MCF 10A (cell line): ENCODE measurements at regions not wholly inside any gene's neighbourhood (a gene's known extent, or its start where the extent isn't known, plus 50 kb on each side); places are given as distances from the start of the nearest gene placed in this dataset.

Experiments used
- BruUV-seq: library from RNA; stranded (reverse); fragments of 400-500 nt; replicated peaks from 2 replicates; lab custom pipeline; 2021; lab: Mats Ljungman, UMichigan
- CTCF ChIA-PET: fragments of 300-600 bp; sonication (Branson Sonifier 250); formaldehyde crosslinking; extraction: SDS; loops from one replicate; lab custom pipeline; 2021; ENCODE audit warnings: antibody characterized with exemption, inconsistent platforms; lab: Yijun Ruan, JAX
- POLR2A ChIA-PET: fragments of 300-600, 350-650 bp; sonication (Branson Sonifier 250); formaldehyde crosslinking; extraction: SDS; loops from one replicate; lab custom pipeline; 2020; ENCODE audit warnings: antibody characterized with exemption, inconsistent platforms; lab: Yijun Ruan, JAX
- DNase-seq: peaks from one replicate; pipeline ENCODE4 v3.0.0-alpha.2; 2018; ENCODE audit not compliant: unreplicated experiment
- H3K27ac Mint-ChIP-seq: one replicate; pipeline ENCODE4 v1.8.0; 2022; ENCODE audit warnings: mild to moderate bottlenecking, low read depth, mixed read lengths; ENCODE audit not compliant: unreplicated experiment
- H3K27me3 Mint-ChIP-seq: one replicate; pipeline ENCODE4 v1.8.0; 2022; ENCODE audit warnings: mixed read lengths; ENCODE audit not compliant: insufficient read depth, unreplicated experiment
- H3K36me3 Mint-ChIP-seq: one replicate; pipeline ENCODE4 v1.8.0; 2022; ENCODE audit warnings: mild to moderate bottlenecking, moderate library complexity, mixed read lengths; ENCODE audit not compliant: insufficient read depth, unreplicated experiment
- H3K4me1 Mint-ChIP-seq: one replicate; pipeline ENCODE4 v1.8.0; 2022; ENCODE audit warnings: mixed read lengths; ENCODE audit not compliant: insufficient read depth, unreplicated experiment
- H3K4me3 Mint-ChIP-seq: one replicate; pipeline ENCODE4 v1.8.0; 2022; ENCODE audit warnings: mild to moderate bottlenecking, moderate library complexity, mixed read lengths; ENCODE audit not compliant: unreplicated experiment
- H3K9me3 Mint-ChIP-seq: one replicate; pipeline ENCODE4 v1.8.0; 2022; ENCODE audit warnings: mixed read lengths; ENCODE audit not compliant: unreplicated experiment
- CTCF ChIP-seq: fragments of 200-600 bp; IDR thresholded peaks from one replicate; pipeline ENCODE4 v1.8.0; 2022; ENCODE audit warnings: antibody characterized with exemption, mild to moderate bottlenecking; ENCODE audit not compliant: unreplicated experiment
- intact Hi-C: fragments of 100-400 bp; cut with micrococcal nuclease; formaldehyde crosslinking; loops from 2 replicates; pipeline ENCODE4 v1.14.1; 2022

DNA sequence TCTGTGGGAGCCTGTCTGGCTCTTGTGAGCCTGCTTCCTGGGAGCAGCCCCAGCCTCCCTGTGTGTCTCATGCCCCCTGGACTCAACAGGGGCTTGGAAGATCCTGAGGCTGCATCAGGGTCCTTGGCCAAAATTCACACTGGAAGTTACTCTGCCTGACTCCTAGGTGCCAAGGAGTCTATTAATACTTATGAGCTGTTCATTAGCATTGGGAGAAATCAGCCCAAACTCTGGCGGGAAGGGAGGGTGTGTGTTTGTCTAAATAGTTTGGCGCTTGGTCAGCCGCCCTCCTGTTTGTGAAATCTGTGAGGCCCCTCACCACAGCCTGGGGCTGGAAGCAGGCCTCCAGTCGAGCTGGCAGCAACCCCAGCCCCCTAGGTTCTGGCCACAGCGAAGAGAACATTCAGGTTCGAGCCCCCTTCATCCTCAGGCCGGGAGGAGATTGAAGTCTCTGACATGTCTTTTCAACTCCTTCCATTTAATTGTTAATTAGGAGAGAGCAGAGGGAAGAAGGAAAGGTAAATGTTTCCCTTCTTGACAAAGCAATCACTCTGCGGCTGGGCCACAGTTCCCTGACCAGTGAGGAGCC, 82.1 kb upstream of the F3 start:
- Mint-ChIP-seq H3K36me3 (no peaks in the 10 kb centered on the region), H3K9me3 (no peaks in the 10 kb centered on the region), H3K27me3 (no peaks in the 10 kb centered on the region), H3K4me3 (no peak overlapping the region), H3K27ac (peak overlapping the region; percentile 86), H3K4me1 (peaks cover 51% of the 10 kb centered on the region)
- CTCF ChIA-PET, result interaction anchor here (0.6 to 1.8 kb wide), 6 partner anchors 12 to 178 kb away, joined by 3 to 5 read pairs (median 4); no protein-coding TSS in a partner anchor
- POLR2A ChIA-PET, result interaction anchor here (1.0 to 2.9 kb wide), 9 partner anchors 12 to 94 kb away, joined by 3 to 24 read pairs (median 4); partner anchors contain the start of gene F3
- TF ChIP-seq CTCF, result no peak
- intact Hi-C loops, result loop anchor here (2.0 kb wide), 1 partner anchor 23 kb away; no protein-coding TSS in a partner anchor
- peak; percentile 73 for DNase-seq
- BruUV-seq, result no TSS peak

DNA sequence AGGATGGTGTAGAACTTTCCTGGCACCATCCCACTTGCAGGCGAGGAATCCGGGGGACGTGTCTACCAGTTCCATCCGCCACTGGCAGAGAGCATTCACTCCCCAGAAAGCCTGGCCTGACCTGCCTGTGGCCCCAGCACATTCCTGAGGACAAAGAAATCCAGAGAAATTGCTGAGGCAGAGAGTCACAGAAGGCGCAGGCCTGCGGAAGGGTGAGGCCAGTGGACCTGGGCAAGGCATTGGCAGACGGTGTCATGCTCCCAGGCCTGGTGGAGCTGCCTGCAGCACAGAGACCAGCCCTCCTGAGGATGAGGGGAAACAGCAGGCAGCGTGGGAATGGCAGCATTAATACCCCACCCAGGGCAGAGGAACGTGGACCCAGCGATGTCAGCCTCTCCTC, 81.2 kb upstream of the F3 start:
- Mint-ChIP-seq H3K36me3 (no peaks in the 10 kb centered on the region), H3K4me1 (peaks cover 51% of the 10 kb centered on the region), H3K27ac (peak overlapping the region; percentile 86), H3K9me3 (no peaks in the 10 kb centered on the region), H3K4me3 (peak overlapping the region; percentile 23), H3K27me3 (no peaks in the 10 kb centered on the region)
- intact Hi-C loops, result loop anchor here (2.0 kb wide), 1 partner anchor 24 kb away; no protein-coding TSS in a partner anchor
- no TSS peak for BruUV-seq
- ChIA-PET POLR2A (interaction anchor here (0.6 to 2.9 kb wide), 12 partner anchors 12 to 985 kb away, joined by 3 to 24 read pairs (median 4); partner anchors contain the start of gene F3), CTCF (interaction anchor here (0.7 to 1.8 kb wide), 5 partner anchors 13 to 183 kb away, joined by 3 to 5 read pairs (median 4); no protein-coding TSS in a partner anchor)
- DNase-seq, result peak; percentile 81
- no peak for TF ChIP-seq CTCF

- Mint-ChIP-seq H3K4me3 (no peak overlapping the region), H3K36me3 (no peaks in the 10 kb centered on the region), H3K4me1 (peaks cover 56% of the 10 kb centered on the region), H3K27me3 (no peaks in the 10 kb centered on the region), H3K27ac (peak overlapping the region; percentile 86), H3K9me3 (no peaks in the 10 kb centered on the region)
- ChIA-PET POLR2A (interaction anchor here (0.8 to 1.2 kb wide), 2 partner anchors 22 to 32 kb away, joined by 3 to 5 read pairs; no protein-coding TSS in a partner anchor), CTCF (interaction anchor here (0.7 to 1.8 kb wide), 3 partner anchors 14 to 92 kb away, joined by 3 to 5 read pairs (median 3); no protein-coding TSS in a partner anchor)
- DNase-seq, result peak; percentile 57
- TSS peak; percentile 57 for BruUV-seq
- no peak for TF ChIP-seq CTCF
- intact Hi-C loops, result loop anchor here (2.0 kb wide), 1 partner anchor 25 kb away; no protein-coding TSS in a partner anchor
Measured at GRCh38 chr1:94621802-94622201, 80.2 kb upstream of the F3 start.

DNA sequence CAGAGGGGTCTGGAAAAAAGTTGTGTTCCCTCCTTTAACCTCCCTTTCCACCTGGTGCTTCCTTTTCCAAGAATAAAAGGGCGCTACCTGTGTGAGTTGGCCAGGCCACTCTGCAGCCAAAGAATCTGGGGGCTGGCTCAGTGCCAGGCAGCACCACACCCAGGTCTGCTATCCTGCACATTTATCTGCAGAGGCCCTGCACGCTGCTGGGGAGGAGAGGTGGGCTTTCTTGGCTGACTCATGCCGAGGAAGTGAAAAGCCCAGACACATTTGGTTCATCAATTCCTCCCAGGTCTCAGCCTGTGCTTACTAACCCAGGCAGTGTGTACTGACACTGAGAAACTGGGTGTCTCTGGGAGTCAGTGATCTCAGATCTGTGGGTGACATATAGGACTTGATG, 79.8 kb upstream of the F3 start:
- peaks cover 56% of the 10 kb centered on the region for H3K4me1 Mint-ChIP-seq
- no TSS peak for BruUV-seq
- intact Hi-C loops, result no loop called here
- peak overlapping the region; percentile 86 for H3K27ac Mint-ChIP-seq
- TF ChIP-seq CTCF, result no peak
- POLR2A ChIA-PET, result interaction anchor here (0.6 to 2.5 kb wide), 10 partner anchors 22 to 162 kb away, joined by 3 to 30 read pairs (median 3); partner anchors contain the start of gene F3
- peak; percentile 87 for DNase-seq
- no peaks in the 10 kb centered on the region for H3K36me3 Mint-ChIP-seq
- H3K4me3 Mint-ChIP-seq, result no peak overlapping the region
- no peaks in the 10 kb centered on the region for H3K9me3 Mint-ChIP-seq
- H3K27me3 Mint-ChIP-seq, result no peaks in the 10 kb centered on the region
- CTCF ChIA-PET, result interaction anchor here (0.9 to 1.0 kb wide), 2 partner anchors 14 to 170 kb away, joined by 3 read pairs; no protein-coding TSS in a partner anchor
